Keratinocyte (primary cell): ENCODE measurements at regions not wholly inside any gene's neighbourhood (a gene's known extent, or its start where the extent isn't known, plus 50 kb on each side); places are given as distances from the start of the nearest gene placed in this dataset.

ENCODE experiments used
- DNase-seq: peaks from one replicate; pipeline ENCODE4 v3.0.0-alpha.2; 2011; ENCODE audit warnings: low read depth, missing footprints, low spot score
- FAIRE-seq: peaks from 2 replicates; lab custom pipeline; 2011; peaks lifted over from hg19 to GRCh38; lab: Jason Lieb, UNC
- H2AFZ ChIP-seq: 2 replicates; pipeline ENCODE4 v1.6.0; 2012; ENCODE audit warnings: low read length, control low read depth, inconsistent platforms; ENCODE audit not compliant: control insufficient read depth
- H3K27ac ChIP-seq: 2 replicates; pipeline ENCODE4 v1.5.1; 2011; ENCODE audit warnings: low read length; ENCODE audit not compliant: control insufficient read depth, insufficient read depth
- H3K27me3 ChIP-seq: 3 replicates; pipeline ENCODE4 v1.6.0; 2011; ENCODE audit warnings: low read length; ENCODE audit not compliant: control insufficient read depth, insufficient read depth; ENCODE audit errors: extremely low read depth
- H3K36me3 ChIP-seq, 2 experiments: 2 replicates in 1 of 2; 3 replicates in 1 of 2; pipeline ENCODE4 v1.5.1; 2011; ENCODE audit warnings: low read length in 2 of 2, mild to moderate bottlenecking in 1 of 2; ENCODE audit not compliant: control insufficient read depth in 2 of 2, insufficient read depth in 2 of 2; ENCODE audit errors: extremely low read depth in 1 of 2
- H3K4me1 ChIP-seq: 3 replicates; pipeline ENCODE4 v1.5.1; 2011; ENCODE audit warnings: low read length; ENCODE audit not compliant: control insufficient read depth, insufficient read depth; ENCODE audit errors: extremely low read depth
- H3K4me2 ChIP-seq: 3 replicates; pipeline ENCODE4 v1.6.0; 2011; ENCODE audit warnings: low read depth, low read length; ENCODE audit not compliant: control insufficient read depth, insufficient read depth; ENCODE audit errors: extremely low read depth
- H3K4me3 ChIP-seq, 3 experiments: fragments of 200-600 bp in 1 of 3; sonication (generic) in 1 of 3; 2 replicates in 2 of 3; 3 replicates in 1 of 3; pipeline ENCODE4 v1.5.1; 2011 to 2016; ENCODE audit warnings: low read length in 3 of 3, mild to moderate bottlenecking in 3 of 3, control low read depth in 2 of 3, inconsistent platforms in 1 of 3, low read depth in 1 of 3, mixed read lengths in 1 of 3, mixed run types in 1 of 3, moderate library complexity in 1 of 3; ENCODE audit not compliant: control insufficient read depth in 2 of 3, insufficient read depth in 2 of 3; ENCODE audit errors: extremely low read depth in 1 of 3
- H3K79me2 ChIP-seq: 2 replicates; pipeline ENCODE4 v1.6.0; 2012; ENCODE audit warnings: low read length; ENCODE audit not compliant: control insufficient read depth, insufficient read depth
- H3K9ac ChIP-seq: 3 replicates; pipeline ENCODE4 v1.6.0; 2011; ENCODE audit warnings: low read length; ENCODE audit not compliant: control insufficient read depth, insufficient read depth; ENCODE audit errors: extremely low read depth
- H3K9me1 ChIP-seq: 3 replicates; pipeline ENCODE4 v1.6.0; 2011; ENCODE audit warnings: low read length; ENCODE audit not compliant: control insufficient read depth, insufficient read depth; ENCODE audit errors: extremely low read depth
- H3K9me3 ChIP-seq: 2 replicates; pipeline ENCODE4 v1.5.1; 2012; ENCODE audit warnings: low read depth, low read length; ENCODE audit not compliant: control insufficient read depth
- H4K20me1 ChIP-seq: 3 replicates; pipeline ENCODE4 v1.6.0; 2011; ENCODE audit warnings: low read length; ENCODE audit not compliant: control insufficient read depth, insufficient read depth; ENCODE audit errors: extremely low read depth
- EZH2 ChIP-seq: IDR thresholded peaks from one replicate; pipeline ENCODE4 v1.6.1; 2012; ENCODE audit warnings: inconsistent platforms, mild to moderate bottlenecking, low read length, moderate library complexity
- dilution Hi-C: fragments of 300-500 bp; cut with MboI; formaldehyde crosslinking; loops from one replicate; pipeline ENCODE4 v1.7.0; 2020; ENCODE audit warnings: low sequenced_read_pairs; ENCODE audit not compliant: extremely low pct_ligation_motif_present
- TF ChIP-seq, protein P1 (sequence below), 3 experiments: IDR thresholded peaks in 1 of 3; conservative IDR thresholded peaks in 1 of 3; optimal IDR thresholded peaks in 1 of 3; 2 replicates in 2 of 3; 3 replicates in 1 of 3; pipeline versions ENCODE3 to v1.5.1; 2011; ENCODE audit warnings: low read length in 3 of 3, mild to moderate bottlenecking in 3 of 3, moderate library complexity in 2 of 3, control low read depth in 1 of 3, inconsistent platforms in 1 of 3; ENCODE audit not compliant: insufficient read depth in 2 of 3; ENCODE audit errors: extremely low read depth in 1 of 3

GRCh38 chr1:55958498-55958897, 620.9 kb downstream of the PLPP3 start:
- DNase-seq (no peak), FAIRE-seq (no peak)
- no peaks in the 10 kb centered on the region for H3K36me3 ChIP-seq
- no peak overlapping the region for H3K9ac ChIP-seq
- H3K4me2 ChIP-seq = no peak overlapping the region
- no peak overlapping the region for H3K27ac ChIP-seq
- H3K27me3 ChIP-seq = no peaks in the 10 kb centered on the region
- H3K4me3 ChIP-seq = no peak overlapping the region
- dilution Hi-C loops = no loop called here
- H3K4me1 ChIP-seq = no peaks in the 10 kb centered on the region
- H3K9me1 ChIP-seq = no peaks in the 10 kb centered on the region
- no peaks in the 10 kb centered on the region for H3K79me2 ChIP-seq
- H3K9me3 ChIP-seq = no peaks in the 10 kb centered on the region
- no peak overlapping the region for H2AFZ ChIP-seq
- no peak for TF ChIP-seq EZH2
- TF ChIP-seq, protein P1, sequence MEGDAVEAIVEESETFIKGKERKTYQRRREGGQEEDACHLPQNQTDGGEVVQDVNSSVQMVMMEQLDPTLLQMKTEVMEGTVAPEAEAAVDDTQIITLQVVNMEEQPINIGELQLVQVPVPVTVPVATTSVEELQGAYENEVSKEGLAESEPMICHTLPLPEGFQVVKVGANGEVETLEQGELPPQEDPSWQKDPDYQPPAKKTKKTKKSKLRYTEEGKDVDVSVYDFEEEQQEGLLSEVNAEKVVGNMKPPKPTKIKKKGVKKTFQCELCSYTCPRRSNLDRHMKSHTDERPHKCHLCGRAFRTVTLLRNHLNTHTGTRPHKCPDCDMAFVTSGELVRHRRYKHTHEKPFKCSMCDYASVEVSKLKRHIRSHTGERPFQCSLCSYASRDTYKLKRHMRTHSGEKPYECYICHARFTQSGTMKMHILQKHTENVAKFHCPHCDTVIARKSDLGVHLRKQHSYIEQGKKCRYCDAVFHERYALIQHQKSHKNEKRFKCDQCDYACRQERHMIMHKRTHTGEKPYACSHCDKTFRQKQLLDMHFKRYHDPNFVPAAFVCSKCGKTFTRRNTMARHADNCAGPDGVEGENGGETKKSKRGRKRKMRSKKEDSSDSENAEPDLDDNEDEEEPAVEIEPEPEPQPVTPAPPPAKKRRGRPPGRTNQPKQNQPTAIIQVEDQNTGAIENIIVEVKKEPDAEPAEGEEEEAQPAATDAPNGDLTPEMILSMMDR (optimal IDR thresholded peaks at IDR 0.05 in 1 of 3, IDR thresholded peaks at IDR 0.05 in 1 of 3, conservative IDR thresholded peaks at IDR 0.05 in 1 of 3; ENCODE audit: extremely low read depth in 1 of 3, insufficient read depth in 2 of 3, low read length in 3 of 3) = no peak
- H4K20me1 ChIP-seq = no peaks in the 10 kb centered on the region

- H3K4me2 ChIP-seq = no peak overlapping the region
- no peaks in the 10 kb centered on the region for H3K9me1 ChIP-seq
- H3K4me1 ChIP-seq = no peaks in the 10 kb centered on the region
- no peak for TF ChIP-seq EZH2
- TF ChIP-seq, protein P1 (optimal IDR thresholded peaks at IDR 0.05 in 1 of 3, IDR thresholded peaks at IDR 0.05 in 1 of 3, conservative IDR thresholded peaks at IDR 0.05 in 1 of 3; ENCODE audit: extremely low read depth in 1 of 3, insufficient read depth in 2 of 3, low read length in 3 of 3) = no peak
- DNase-seq (no peak), FAIRE-seq (no peak)
- H4K20me1 ChIP-seq = no peaks in the 10 kb centered on the region
- H3K9me3 ChIP-seq = no peaks in the 10 kb centered on the region
- H3K27ac ChIP-seq = no peak overlapping the region
- H3K27me3 ChIP-seq = no peaks in the 10 kb centered on the region
- no peaks in the 10 kb centered on the region for H3K79me2 ChIP-seq
- H2AFZ ChIP-seq = no peak overlapping the region
- H3K9ac ChIP-seq = no peak overlapping the region
- H3K4me3 ChIP-seq = no peak overlapping the region
- dilution Hi-C loops = no loop called here
- no peaks in the 10 kb centered on the region for H3K36me3 ChIP-seq
Observed at GRCh38 chr1:55957276-55957675, 622.1 kb downstream of the PLPP3 start.
